Ovary (tissue), 7 donors: ENCODE measurements at regions not wholly inside any gene's neighbourhood (a gene's known extent, or its start where the extent isn't known, plus 50 kb on each side); places are given as distances from the start of the nearest gene placed in this dataset.
A peak's percentile ranks its signal among the peaks of the same experiment; 100 is the strongest.

ENCODE experiments used
- DNase-seq, 5 donors: peaks; one replicate each; pipeline ENCODE4 v3.0.0-alpha.2; 2019 to 2020
- H3K27ac ChIP-seq, 2 donors: fragments of 200-600 bp; one replicate each; pipeline versions ENCODE4 v1.5.1 to v1.8.0; 2019 to 2022
- H3K27me3 ChIP-seq: fragments of 200-600 bp; one replicate; pipeline ENCODE4 v1.8.0; 2022
- H3K36me3 ChIP-seq: fragments of 200-600 bp; sonication (generic); one replicate; pipeline ENCODE4 v1.5.1; 2019
- H3K4me1 ChIP-seq: one replicate; pipeline ENCODE4 v1.8.1; 2013; ENCODE audit warnings: mild to moderate bottlenecking, moderate library complexity; ENCODE audit not compliant: insufficient read depth
- H3K4me3 ChIP-seq: fragments of 200-600 bp; sonication (generic); one replicate; pipeline ENCODE4 v1.5.1; 2017
- H3K9me3 ChIP-seq, 2 donors: fragments of 200-600 bp in 1 of 2; sonication (generic) in 1 of 2; one replicate each; pipeline versions ENCODE4 v1.5.1 to v1.8.1; 2013 to 2019; ENCODE audit warnings: mild to moderate bottlenecking in 1 of 2, moderate library complexity in 1 of 2
- CTCF ChIP-seq, 3 donors: fragments of 450-650 bp in 2 of 3; fragments of 200-600 bp in 1 of 3; IDR thresholded peaks; one replicate each; pipeline versions ENCODE4 v1.5.1 to v1.8.0; 2016 to 2022; ENCODE audit warnings: antibody characterized with exemption in 3 of 3, mild to moderate bottlenecking in 1 of 3
- EP300 ChIP-seq: sonication (generic); formaldehyde crosslinking; IDR thresholded peaks from one replicate; pipeline ENCODE4 v1.6.1; 2017; ENCODE audit warnings: antibody characterized with exemption
- POLR2A ChIP-seq: fragments of 450-650 bp; IDR thresholded peaks from one replicate; pipeline ENCODE4 v1.6.1; 2017; ENCODE audit warnings: antibody characterized with exemption, mild to moderate bottlenecking, moderate library complexity
- WGBS, 3 donors: extraction: QIAGEN DNeasy Blood & Tissue Kit in 1 of 3; methylation state at CpG; one replicate each; pipeline versions ENCODE4 v1.1.5 to v1.1.7; 2013 to 2017; 5-methylcytosine and 5-hydroxymethylcytosine counted together
- intact Hi-C, 4 donors: fragments of 100-400 bp; cut with DNase I; formaldehyde crosslinking; loops; one replicate each; pipeline versions ENCODE4 v1.11.0 to v1.15.1; 2022 to 2023
- donor health status: DM: no; HTN: no; CAD: no; lungs with moderate emphysema.
- donor health status: DM: no; HTN: no; CAD: no.
- donor health status: Bipolar disorder and iron deficiency.
- donor health status: DM: no; HTN: no; CAD: no.
- donor health status: DM: yes; HTN: yes; CAD: no.

- TF ChIP-seq EP300 (no peak), POLR2A (no peak), CTCF (IDR thresholded peaks at IDR 0.05) (no peak)
- H3K9me3 ChIP-seq, result no peaks in the 10 kb centered on the region
- 67 to 69% (median 68%) methylated on average over 10 of the region's 10 CpGs for WGBS, 3 donors
- no peak overlapping the region for H3K27ac ChIP-seq
- no peak overlapping the region for H3K4me3 ChIP-seq
- intact Hi-C loops, result no loop called here
- DNase-seq, result no peak
- no peaks in the 10 kb centered on the region for H3K27me3 ChIP-seq
- peaks cover 1% of the 10 kb centered on the region for H3K4me1 ChIP-seq
- no peaks in the 10 kb centered on the region for H3K36me3 ChIP-seq
Observed at GRCh38 chr3:197428117-197428801, 127.5 kb downstream of the BDH1 start.

- DNase-seq, result no peak
- WGBS, 3 donors, result 90 to 93% (median 90%) methylated on average over 8 of the region's 8 CpGs
- Histone ChIP-seq H3K4me3 (no peak overlapping the region), H3K27me3 (no peaks in the 10 kb centered on the region), H3K27ac (no peak overlapping the region), H3K4me1 (no peaks in the 10 kb centered on the region), H3K9me3 (no peaks in the 10 kb centered on the region), H3K36me3 (no peaks in the 10 kb centered on the region)
- TF ChIP-seq CTCF (IDR thresholded peaks at IDR 0.05), result no peak
- TF ChIP-seq EP300, result no peak
- TF ChIP-seq POLR2A, result no peak
- intact Hi-C loops, result no loop called here
Observed at GRCh38 chr3:197427021-197427420, 128.6 kb upstream of the DLG1 start.

- intact Hi-C loops, result no loop called here
- 55 to 62% (median 56%) methylated on average over 6 of the region's 6 CpGs for WGBS, 3 donors
Observed at GRCh38 chr3:197426121-197426566, 127.7 kb upstream of the DLG1 start.

GRCh38 chr3:197425485-197426120 is 127.2 kb upstream of the DLG1 start:
- WGBS, 3 donors, result 69 to 81% (median 77%) methylated on average over 14 of the region's 14 CpGs
- Histone ChIP-seq H3K36me3 (no peaks in the 10 kb centered on the region), H3K4me1 (no peaks in the 10 kb centered on the region), H3K27ac (no peak overlapping the region), H3K27me3 (no peaks in the 10 kb centered on the region), H3K9me3 (no peaks in the 10 kb centered on the region), H3K4me3 (no peak overlapping the region)
- TF ChIP-seq POLR2A, result no peak
- no peak for TF ChIP-seq CTCF (IDR thresholded peaks at IDR 0.05)
- no peak for TF ChIP-seq EP300
- DNase-seq, result no peak
- intact Hi-C loops, result no loop called here

More at GRCh38 chr3:197426121-197426566, 127.7 kb upstream of the DLG1 start:
- Histone ChIP-seq H3K4me3 (no peak overlapping the region), H3K9me3 (no peaks in the 10 kb centered on the region), H3K27me3 (no peaks in the 10 kb centered on the region), H3K36me3 (no peaks in the 10 kb centered on the region), H3K27ac (no peak overlapping the region), H3K4me1 (no peaks in the 10 kb centered on the region)
- TF ChIP-seq EP300, result no peak
- TF ChIP-seq CTCF (IDR thresholded peaks at IDR 0.05), result no peak
- TF ChIP-seq POLR2A, result no peak
- DNase-seq, result peak in 1 of 5 donors; percentile 29
